Activated naive CD4-positive, alpha-beta T cell treated with Interleukin-2 at 50 U/mL for 16 hours (primary cell): ENCODE measurements at regions not wholly inside any gene's neighbourhood (a gene's known extent, or its start where the extent isn't known, plus 50 kb on each side); places are given as distances from the start of the nearest gene placed in this dataset.
"Not testable (repeated sequence)": the region's sequence is repeated elsewhere in the genome, so short reads cannot be mapped to it uniquely, and the experiment has no call there.

ENCODE experiments used
- DNase-seq: peaks from one replicate; pipeline ENCODE4 v3.0.0-alpha.2; 2020

- DNase-seq: no peak
Measured at GRCh38 chr13:28607187-28607955, 51.6 kb upstream of the POMP start.

DNA sequence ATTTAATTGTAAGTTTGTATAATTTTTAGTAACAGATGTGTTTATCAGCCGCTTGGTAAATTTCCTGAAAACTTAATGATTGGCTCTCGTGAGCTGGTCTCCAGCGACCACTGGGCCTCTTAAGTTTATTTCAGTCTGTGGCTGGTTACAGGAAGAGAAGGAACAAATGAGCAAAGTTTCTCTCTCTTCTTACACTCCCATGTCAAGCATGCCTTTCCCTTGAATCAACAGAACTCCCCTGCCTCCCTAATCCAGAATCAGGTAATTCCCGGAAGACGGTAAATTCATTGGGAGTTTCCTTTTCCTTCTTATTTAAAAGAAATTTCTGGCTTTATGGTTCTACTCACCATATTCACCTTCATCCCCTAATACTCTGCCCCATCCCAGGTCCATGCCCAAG lies 52.5 kb upstream of the POMP start:
- no peak for DNase-seq

- DNase-seq: not testable (repeated sequence)
Measured at GRCh38 chr13:28605147-28605546, 53.8 kb upstream of the POMP start.

- DNase-seq: no peak
Measured at GRCh38 chr13:28603043-28603664, 55.8 kb upstream of the POMP start.

GRCh38 chr13:28602580-28602979 lies 56.4 kb upstream of the POMP start:
- no peak for DNase-seq

GRCh38 chr13:28601581-28601980 lies 57.3 kb upstream of the POMP start:
- no peak for DNase-seq

DNA sequence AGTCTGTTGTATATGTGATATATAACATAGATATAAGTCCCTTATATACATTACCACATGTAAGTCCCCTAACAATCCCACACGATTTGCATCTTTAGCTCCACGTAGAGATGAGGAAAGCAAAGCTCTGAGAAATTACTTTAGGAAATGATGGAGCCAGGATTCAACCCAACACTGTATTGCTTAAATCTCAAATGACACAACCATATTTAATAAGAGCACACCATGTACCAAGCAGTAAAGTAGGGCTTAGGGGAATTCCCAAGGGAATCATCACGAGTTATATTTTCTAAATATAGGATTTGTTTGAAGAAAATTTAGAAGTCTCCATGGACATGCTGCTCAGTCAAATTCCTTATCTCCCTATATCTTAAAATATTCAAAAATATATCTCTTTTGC lies 61.3 kb upstream of the POMP start:
- DNase-seq: no peak

DNA sequence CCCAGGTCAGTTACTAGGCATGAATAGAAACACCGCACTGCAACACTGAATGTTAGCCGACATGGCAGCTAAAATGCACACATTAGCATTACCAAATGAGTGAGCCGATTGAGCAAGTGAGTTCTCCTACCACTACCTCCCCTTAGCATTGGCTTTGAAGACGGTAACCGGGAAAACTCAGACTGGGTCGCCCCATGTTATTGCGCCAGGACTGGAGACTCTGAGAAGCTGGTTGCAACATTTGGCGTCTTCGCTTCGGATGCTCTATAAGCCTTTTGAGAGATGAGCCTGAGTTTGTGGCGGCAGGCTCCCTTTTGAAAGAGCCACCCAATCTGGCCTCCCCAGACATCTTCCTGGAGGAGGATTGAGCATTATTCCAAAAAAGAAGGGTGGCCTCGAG lies 68.5 kb upstream of the POMP start:
- DNase-seq: no peak

DNA sequence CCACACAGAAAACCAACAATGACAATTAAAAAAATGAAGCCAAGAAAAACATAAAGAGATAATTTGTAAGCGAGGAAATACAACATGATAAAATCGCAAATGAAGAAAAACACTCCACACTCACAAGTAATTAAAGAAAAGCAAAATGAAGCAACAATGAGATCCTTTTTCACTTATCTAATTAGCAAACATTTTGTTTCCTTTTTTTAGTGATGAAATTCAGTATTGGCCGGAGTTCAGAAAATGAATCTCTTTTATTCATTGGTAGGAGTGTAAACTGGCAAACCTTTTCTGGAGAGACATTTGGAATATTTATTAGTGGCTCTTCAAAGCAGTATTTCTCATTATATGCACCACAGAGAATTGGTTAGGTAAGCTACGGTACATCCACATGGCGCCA lies 70.6 kb upstream of the POMP start:
- DNase-seq: no peak

GRCh38 chr13:28587174-28587540 lies 71.8 kb upstream of the POMP start:
- DNase-seq: no peak

DNA sequence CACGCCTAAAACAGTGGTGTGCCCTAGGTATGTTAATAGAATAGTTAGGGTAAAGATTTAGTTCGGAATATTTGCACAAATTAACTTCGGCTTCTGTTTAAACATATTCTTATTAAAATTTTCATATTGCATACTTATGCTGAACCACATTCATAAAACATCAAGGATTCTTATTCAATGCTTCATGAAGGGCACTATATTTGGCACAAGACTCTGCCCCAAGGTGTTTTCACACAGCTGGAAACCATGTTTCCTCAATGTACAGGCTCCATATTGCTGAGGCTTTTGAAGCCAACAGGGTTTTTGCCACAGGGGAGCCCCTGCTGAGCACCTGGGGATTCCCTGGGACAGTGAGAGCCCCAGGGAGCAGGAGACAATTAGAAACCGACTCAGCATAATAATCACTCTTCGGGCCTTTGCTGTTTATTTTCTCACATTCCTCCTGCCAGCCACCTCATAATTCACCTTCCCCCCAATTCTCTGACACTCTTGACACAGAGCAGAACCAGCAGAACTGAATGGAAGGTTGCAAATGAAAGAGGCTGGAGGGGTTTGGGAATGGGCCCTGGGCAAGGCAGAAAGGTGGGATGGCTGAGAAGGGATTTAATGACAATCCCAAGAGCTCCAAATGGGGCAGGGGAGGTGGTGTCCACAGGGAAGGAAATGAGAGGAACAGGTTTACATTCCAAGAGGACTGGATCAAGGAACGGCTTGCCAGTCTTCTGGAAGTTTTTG lies 72.3 kb upstream of the POMP start:
- DNase-seq: no peak

DNA sequence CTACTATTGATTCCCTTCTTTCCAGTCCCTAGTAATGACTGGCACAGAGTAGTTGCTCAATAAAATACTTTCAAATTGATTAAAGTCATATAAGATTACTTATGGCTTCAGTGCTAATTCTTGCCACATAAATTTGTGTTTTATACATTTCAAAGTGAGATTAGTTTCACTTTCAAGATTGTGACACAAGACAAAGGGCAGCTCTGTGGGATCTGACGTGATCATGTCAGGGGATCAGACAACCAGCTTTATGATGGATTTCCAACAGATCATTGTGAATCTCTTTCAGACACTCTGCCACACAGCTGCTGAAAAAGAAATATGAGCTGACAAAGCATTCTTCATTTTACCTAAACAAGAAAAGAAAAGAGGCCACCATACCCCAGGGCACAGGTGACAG lies 73.4 kb upstream of the POMP start:
- DNase-seq: no peak

- no peak for DNase-seq
Measured at GRCh38 chr13:28584873-28585381, 74.0 kb upstream of the POMP start.

DNA sequence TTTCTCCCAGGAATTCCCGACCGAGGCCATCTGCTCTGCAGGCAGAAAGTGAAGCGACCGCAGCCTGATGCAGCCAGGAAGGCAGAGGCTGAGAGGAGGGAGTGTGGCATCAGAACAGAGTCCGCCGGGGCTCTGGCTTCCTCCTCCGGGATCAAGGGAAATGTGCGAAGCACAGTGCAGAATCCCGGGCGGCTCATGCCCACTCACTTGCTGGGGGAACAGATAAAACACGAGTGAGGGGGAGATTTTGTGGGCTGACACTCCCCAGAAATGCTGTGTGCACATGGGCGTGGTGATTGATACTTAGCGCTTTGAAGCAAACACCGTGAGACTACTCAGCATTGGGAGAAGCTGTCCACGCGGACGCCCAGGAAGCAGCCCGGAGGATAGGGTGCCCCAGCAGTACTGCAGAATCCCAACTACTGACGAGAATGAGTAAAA lies 75.3 kb upstream of the POMP start:
- no peak for DNase-seq

GRCh38 chr13:28582892-28583240 lies 76.1 kb upstream of the POMP start:
- DNase-seq: no peak

DNA sequence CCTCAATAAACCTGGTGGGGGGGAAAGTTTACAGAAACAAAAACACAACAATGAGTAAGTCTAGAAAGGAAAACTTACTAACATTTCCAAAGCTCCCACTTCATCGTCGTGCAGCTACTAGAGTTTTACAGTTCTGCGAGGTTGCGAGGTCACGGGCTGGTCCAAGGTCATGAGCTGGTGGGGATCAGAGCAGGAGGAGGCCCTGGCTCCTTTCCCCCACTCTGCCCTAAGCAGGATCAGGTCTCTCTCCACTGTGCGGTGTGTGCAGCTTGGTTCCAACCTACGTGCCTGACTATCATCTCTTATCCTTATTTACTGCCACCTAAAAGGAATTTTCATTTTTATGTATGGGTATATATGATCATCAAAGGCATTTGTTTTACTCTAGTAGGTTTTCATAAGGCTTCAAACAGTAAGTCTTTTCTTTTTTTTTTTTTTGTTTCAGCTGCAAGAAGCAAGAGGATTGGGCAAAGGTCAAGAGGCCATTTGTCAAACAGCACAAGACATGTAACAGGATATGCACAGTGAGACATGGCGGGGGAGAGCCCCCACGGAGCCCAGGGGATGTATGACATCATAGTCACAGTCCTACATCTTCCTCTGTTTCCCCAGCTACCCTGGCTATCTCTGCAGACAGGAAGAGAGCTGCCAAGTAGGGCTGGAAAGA lies 76.6 kb upstream of the POMP start:
- DNase-seq: no peak

- DNase-seq: no peak
Measured at GRCh38 chr13:28581451-28581850, 77.5 kb upstream of the POMP start.

- no peak for DNase-seq
Measured at GRCh38 chr13:28579736-28580135, 79.2 kb upstream of the POMP start.

- DNase-seq: no peak
Measured at GRCh38 chr13:28579322-28579721, 79.6 kb upstream of the POMP start.

DNA sequence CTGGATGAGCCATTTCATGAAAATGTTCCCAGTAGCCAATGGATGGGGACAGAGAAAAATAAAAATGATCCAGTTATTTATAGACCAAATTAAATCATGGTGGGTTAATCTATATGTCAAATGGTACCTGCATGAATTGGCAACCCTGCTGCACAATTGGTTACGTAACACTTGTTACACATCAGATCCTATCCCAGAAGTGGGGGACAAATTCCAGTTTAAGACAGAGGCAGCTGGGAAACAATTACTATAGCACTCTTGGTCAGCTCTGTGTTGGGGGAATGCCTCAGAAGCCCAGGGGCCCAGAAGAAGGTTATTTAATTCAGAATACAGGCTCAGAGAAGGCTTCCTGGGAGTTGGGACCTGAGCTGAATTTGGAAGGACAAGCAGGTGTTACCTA lies 81.1 kb upstream of the FLT1 start:
- no peak for DNase-seq

DNA sequence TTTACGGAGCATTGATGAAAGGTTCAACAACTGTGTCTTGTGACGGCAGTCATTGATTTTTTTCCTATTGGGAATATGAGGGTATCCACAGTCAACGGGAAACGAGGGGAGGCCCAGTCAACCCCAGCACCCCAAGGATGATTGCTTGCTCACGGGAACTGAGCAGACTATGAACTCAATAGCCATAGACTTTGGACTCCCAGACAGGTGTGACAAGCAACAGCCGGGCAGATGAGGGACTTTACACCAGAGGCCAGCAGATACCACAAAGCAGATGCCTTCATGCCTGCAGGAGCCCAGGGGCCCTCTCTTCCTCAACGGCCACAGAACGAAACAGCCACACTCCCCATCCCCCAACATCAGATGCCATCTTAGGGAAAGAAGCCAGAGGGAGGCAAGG lies 80.3 kb upstream of the FLT1 start:
- no peak for DNase-seq

DNA sequence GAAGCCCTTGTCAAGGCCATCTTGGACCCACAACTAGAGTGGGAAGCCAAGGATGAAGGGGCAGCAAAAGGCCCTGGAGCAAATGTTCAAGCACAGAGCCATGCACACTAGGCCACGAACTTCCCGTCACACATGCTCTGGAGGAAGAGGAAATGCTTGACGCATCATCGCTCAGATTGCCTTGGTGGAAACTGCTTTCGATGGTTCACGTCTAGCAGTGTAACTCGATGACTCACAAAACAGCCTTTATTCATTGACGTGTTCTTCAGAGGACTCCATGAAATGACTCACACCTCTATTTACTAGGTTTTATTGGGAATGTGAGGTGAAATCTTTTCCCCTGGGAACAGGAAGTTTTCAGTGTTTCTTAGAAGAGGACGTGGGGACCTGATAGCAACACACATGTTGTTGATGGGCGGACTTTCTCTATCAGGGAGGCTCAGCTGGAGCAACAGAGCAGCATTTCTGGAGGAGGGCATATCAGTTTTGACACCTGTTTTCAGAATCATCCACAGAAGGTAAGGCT lies 79.8 kb upstream of the FLT1 start:
- DNase-seq: peak; percentile 8
